Chondrocyte (in vitro differentiated cells): ENCODE measurements at regions not wholly inside any gene's neighbourhood (a gene's known extent, or its start where the extent isn't known, plus 50 kb on each side); places are given as distances from the start of the nearest gene placed in this dataset.

Experiments
- DNase-seq: peaks from one replicate; pipeline ENCODE4 v3.0.0; 2021; ENCODE audit warnings: mixed read lengths, low spot score
- H3K27ac Mint-ChIP-seq: one replicate; pipeline ENCODE4 v1.8.0; 2021; ENCODE audit warnings: mild to moderate bottlenecking, moderate library complexity, mixed read lengths; ENCODE audit not compliant: unreplicated experiment
- H3K27me3 Mint-ChIP-seq: 2 replicates; pipeline ENCODE4 v1.8.0; 2021; ENCODE audit warnings: low read depth, mixed read lengths
- H3K36me3 Mint-ChIP-seq: 2 replicates; pipeline ENCODE4 v1.8.0; 2021; ENCODE audit warnings: low read depth, mixed read lengths
- H3K4me1 Mint-ChIP-seq: 2 replicates; pipeline ENCODE4 v1.8.0; 2021; ENCODE audit warnings: low read depth, mild to moderate bottlenecking, mixed read lengths
- H3K4me3 Mint-ChIP-seq: one replicate; pipeline ENCODE4 v1.8.0; 2021; ENCODE audit warnings: mild to moderate bottlenecking, moderate library complexity, mixed read lengths; ENCODE audit not compliant: unreplicated experiment
- H3K9me3 Mint-ChIP-seq: 2 replicates; pipeline ENCODE4 v1.8.0; 2021; ENCODE audit warnings: low read depth, mixed read lengths
- CTCF ChIP-seq: fragments of 200-600 bp; sonication (generic); IDR thresholded peaks from 2 replicates; pipeline ENCODE4 v1.5.0; 2021; ENCODE audit warnings: antibody characterized with exemption, mild to moderate bottlenecking, moderate library complexity

- Mint-ChIP-seq H3K4me3 (no peak overlapping the region), H3K36me3 (no peaks in the 10 kb centered on the region), H3K27me3 (no peaks in the 10 kb centered on the region), H3K4me1 (no peaks in the 10 kb centered on the region), H3K9me3 (peaks cover 4% of the 10 kb centered on the region), H3K27ac (no peak overlapping the region)
- TF ChIP-seq CTCF: no peak
- no peak for DNase-seq
Observed at GRCh38 chr5:7955476-7955875, 86.5 kb downstream of the MTRR start.

GRCh38 chr5:7957329-7957728, 88.4 kb downstream of the MTRR start:
- Mint-ChIP-seq H3K9me3 (peaks cover 3% of the 10 kb centered on the region), H3K27ac (no peak overlapping the region), H3K4me1 (no peaks in the 10 kb centered on the region), H3K36me3 (no peaks in the 10 kb centered on the region), H3K4me3 (no peak overlapping the region), H3K27me3 (no peaks in the 10 kb centered on the region)
- no peak for TF ChIP-seq CTCF
- DNase-seq: no peak

GRCh38 chr5:7960142-7960541, 91.2 kb downstream of the MTRR start:
- Mint-ChIP-seq H3K4me1 (no peaks in the 10 kb centered on the region), H3K36me3 (no peaks in the 10 kb centered on the region), H3K27ac (no peak overlapping the region), H3K9me3 (peaks cover 6% of the 10 kb centered on the region), H3K4me3 (no peak overlapping the region), H3K27me3 (peaks cover 2% of the 10 kb centered on the region)
- DNase-seq: no peak
- TF ChIP-seq CTCF: no peak

GRCh38 chr5:7961540-7961939, 92.6 kb downstream of the MTRR start:
- no peak for DNase-seq
- Mint-ChIP-seq H3K27ac (no peak overlapping the region), H3K9me3 (peaks cover 8% of the 10 kb centered on the region), H3K4me1 (no peaks in the 10 kb centered on the region), H3K36me3 (no peaks in the 10 kb centered on the region), H3K27me3 (peaks cover 2% of the 10 kb centered on the region), H3K4me3 (no peak overlapping the region)
- no peak for TF ChIP-seq CTCF

GRCh38 chr5:7970816-7971215, 101.9 kb downstream of the MTRR start:
- Mint-ChIP-seq H3K4me1 (no peaks in the 10 kb centered on the region), H3K27ac (no peak overlapping the region), H3K4me3 (no peak overlapping the region), H3K27me3 (peaks cover 9% of the 10 kb centered on the region), H3K9me3 (peaks cover 14% of the 10 kb centered on the region), H3K36me3 (peaks cover 2% of the 10 kb centered on the region)
- no peak for TF ChIP-seq CTCF
- no peak for DNase-seq
